ENCODE measurements at regions not wholly inside any gene's neighbourhood (a gene's known extent, or its start where the extent isn't known, plus 50 kb on each side); places are given as distances from the start of the nearest gene placed in this dataset.
"Not testable (repeated sequence)": the region's sequence is repeated elsewhere in the genome, so short reads cannot be mapped to it uniquely, and the experiment has no call there.

DNA sequence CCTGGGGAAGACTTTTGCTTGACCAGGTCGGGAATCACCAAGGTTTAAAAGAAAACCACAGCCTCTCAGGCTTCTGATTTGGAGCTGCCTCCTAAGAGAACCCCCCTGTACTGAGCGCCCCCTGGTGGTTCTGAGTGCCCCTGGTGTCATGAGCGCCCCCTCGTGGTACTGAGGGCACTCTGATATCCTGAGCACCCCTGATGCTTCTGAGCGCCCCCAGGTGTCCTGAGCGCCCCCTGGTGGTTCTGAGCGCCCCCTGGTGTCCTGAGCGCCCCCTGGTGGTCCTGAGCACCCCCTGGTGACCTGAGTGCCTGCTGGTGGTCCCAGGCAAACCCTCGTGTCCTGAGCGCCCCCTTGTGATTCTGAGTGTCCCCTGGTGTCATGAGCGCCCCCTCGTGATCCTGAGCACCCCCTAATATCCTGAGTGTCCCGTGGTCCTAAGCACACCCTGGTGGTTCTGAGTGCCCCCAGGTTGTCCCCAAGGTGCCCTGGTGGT, 643.8 kb downstream of the TMEM121 start:
- not testable (repeated sequence) for TF ChIP-seq POLR2A (IDR thresholded peaks at IDR 0.05)
- TF ChIP-seq, protein P1, sequence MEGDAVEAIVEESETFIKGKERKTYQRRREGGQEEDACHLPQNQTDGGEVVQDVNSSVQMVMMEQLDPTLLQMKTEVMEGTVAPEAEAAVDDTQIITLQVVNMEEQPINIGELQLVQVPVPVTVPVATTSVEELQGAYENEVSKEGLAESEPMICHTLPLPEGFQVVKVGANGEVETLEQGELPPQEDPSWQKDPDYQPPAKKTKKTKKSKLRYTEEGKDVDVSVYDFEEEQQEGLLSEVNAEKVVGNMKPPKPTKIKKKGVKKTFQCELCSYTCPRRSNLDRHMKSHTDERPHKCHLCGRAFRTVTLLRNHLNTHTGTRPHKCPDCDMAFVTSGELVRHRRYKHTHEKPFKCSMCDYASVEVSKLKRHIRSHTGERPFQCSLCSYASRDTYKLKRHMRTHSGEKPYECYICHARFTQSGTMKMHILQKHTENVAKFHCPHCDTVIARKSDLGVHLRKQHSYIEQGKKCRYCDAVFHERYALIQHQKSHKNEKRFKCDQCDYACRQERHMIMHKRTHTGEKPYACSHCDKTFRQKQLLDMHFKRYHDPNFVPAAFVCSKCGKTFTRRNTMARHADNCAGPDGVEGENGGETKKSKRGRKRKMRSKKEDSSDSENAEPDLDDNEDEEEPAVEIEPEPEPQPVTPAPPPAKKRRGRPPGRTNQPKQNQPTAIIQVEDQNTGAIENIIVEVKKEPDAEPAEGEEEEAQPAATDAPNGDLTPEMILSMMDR (IDR thresholded peaks at IDR 0.05): peak in 1 of 2 donors; percentile 28
